MCF 10A (cell line): ENCODE measurements at regions not wholly inside any gene's neighbourhood (a gene's known extent, or its start where the extent isn't known, plus 50 kb on each side); places are given as distances from the start of the nearest gene placed in this dataset.

Experiments used
- BruUV-seq: library from RNA; stranded (reverse); fragments of 400-500 nt; replicated peaks from 2 replicates; lab custom pipeline; 2021; lab: Mats Ljungman, UMichigan
- CTCF ChIA-PET: fragments of 300-600 bp; sonication (Branson Sonifier 250); formaldehyde crosslinking; extraction: SDS; loops from one replicate; lab custom pipeline; 2021; ENCODE audit warnings: antibody characterized with exemption, inconsistent platforms; lab: Yijun Ruan, JAX
- POLR2A ChIA-PET: fragments of 300-600, 350-650 bp; sonication (Branson Sonifier 250); formaldehyde crosslinking; extraction: SDS; loops from one replicate; lab custom pipeline; 2020; ENCODE audit warnings: antibody characterized with exemption, inconsistent platforms; lab: Yijun Ruan, JAX
- DNase-seq: peaks from one replicate; pipeline ENCODE4 v3.0.0-alpha.2; 2018; ENCODE audit not compliant: unreplicated experiment
- H3K27ac Mint-ChIP-seq: one replicate; pipeline ENCODE4 v1.8.0; 2022; ENCODE audit warnings: mild to moderate bottlenecking, low read depth, mixed read lengths; ENCODE audit not compliant: unreplicated experiment
- H3K27me3 Mint-ChIP-seq: one replicate; pipeline ENCODE4 v1.8.0; 2022; ENCODE audit warnings: mixed read lengths; ENCODE audit not compliant: insufficient read depth, unreplicated experiment
- H3K36me3 Mint-ChIP-seq: one replicate; pipeline ENCODE4 v1.8.0; 2022; ENCODE audit warnings: mild to moderate bottlenecking, moderate library complexity, mixed read lengths; ENCODE audit not compliant: insufficient read depth, unreplicated experiment
- H3K4me1 Mint-ChIP-seq: one replicate; pipeline ENCODE4 v1.8.0; 2022; ENCODE audit warnings: mixed read lengths; ENCODE audit not compliant: insufficient read depth, unreplicated experiment
- H3K4me3 Mint-ChIP-seq: one replicate; pipeline ENCODE4 v1.8.0; 2022; ENCODE audit warnings: mild to moderate bottlenecking, moderate library complexity, mixed read lengths; ENCODE audit not compliant: unreplicated experiment
- H3K9me3 Mint-ChIP-seq: one replicate; pipeline ENCODE4 v1.8.0; 2022; ENCODE audit warnings: mixed read lengths; ENCODE audit not compliant: unreplicated experiment
- intact Hi-C: fragments of 100-400 bp; cut with micrococcal nuclease; formaldehyde crosslinking; loops from 2 replicates; pipeline ENCODE4 v1.14.1; 2022
- TF ChIP-seq, protein P1 (sequence below): fragments of 200-600 bp; IDR thresholded peaks from one replicate; pipeline ENCODE4 v1.8.0; 2022; ENCODE audit warnings: antibody characterized with exemption, mild to moderate bottlenecking; ENCODE audit not compliant: unreplicated experiment

- Mint-ChIP-seq H3K9me3 (peaks cover 19% of the 10 kb centered on the region), H3K4me1 (peaks cover 4% of the 10 kb centered on the region), H3K27ac (no peak overlapping the region), H3K4me3 (no peak overlapping the region), H3K27me3 (no peaks in the 10 kb centered on the region), H3K36me3 (no peaks in the 10 kb centered on the region)
- DNase-seq = no peak
- no TSS peak for BruUV-seq
- intact Hi-C loops = no loop called here
- ChIA-PET CTCF (interaction anchor here (0.7 to 0.8 kb wide), 2 partner anchors 274 to 485 kb away, joined by 3 read pairs; no protein-coding TSS in a partner anchor), POLR2A (interaction anchor here (0.9 kb wide), 1 partner anchor 88 kb away, joined by 3 read pairs; no protein-coding TSS in a partner anchor)
- TF ChIP-seq, protein P1, sequence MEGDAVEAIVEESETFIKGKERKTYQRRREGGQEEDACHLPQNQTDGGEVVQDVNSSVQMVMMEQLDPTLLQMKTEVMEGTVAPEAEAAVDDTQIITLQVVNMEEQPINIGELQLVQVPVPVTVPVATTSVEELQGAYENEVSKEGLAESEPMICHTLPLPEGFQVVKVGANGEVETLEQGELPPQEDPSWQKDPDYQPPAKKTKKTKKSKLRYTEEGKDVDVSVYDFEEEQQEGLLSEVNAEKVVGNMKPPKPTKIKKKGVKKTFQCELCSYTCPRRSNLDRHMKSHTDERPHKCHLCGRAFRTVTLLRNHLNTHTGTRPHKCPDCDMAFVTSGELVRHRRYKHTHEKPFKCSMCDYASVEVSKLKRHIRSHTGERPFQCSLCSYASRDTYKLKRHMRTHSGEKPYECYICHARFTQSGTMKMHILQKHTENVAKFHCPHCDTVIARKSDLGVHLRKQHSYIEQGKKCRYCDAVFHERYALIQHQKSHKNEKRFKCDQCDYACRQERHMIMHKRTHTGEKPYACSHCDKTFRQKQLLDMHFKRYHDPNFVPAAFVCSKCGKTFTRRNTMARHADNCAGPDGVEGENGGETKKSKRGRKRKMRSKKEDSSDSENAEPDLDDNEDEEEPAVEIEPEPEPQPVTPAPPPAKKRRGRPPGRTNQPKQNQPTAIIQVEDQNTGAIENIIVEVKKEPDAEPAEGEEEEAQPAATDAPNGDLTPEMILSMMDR = no peak
Observed at GRCh38 chr18:33818145-33818544, 240.1 kb downstream of the ASXL3 start.

DNA sequence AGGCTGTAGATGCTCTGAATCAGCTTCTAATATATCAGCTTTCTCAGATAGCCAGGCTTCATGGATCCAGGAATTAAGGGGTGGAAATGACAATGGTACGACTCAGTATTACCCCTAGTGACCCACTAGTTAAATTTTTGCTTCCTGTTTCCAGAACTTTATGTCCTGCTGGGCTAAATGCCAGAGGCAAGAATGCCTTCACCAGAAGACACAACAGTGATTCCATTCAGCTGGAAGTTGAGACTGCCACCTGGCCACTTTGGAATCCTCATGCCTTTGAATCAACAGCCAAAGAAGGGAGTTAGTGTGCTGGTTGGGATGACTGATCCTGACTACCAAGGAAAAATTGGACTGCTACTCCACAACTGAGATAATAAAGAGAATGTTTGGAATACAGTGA lies 239.1 kb downstream of the ASXL3 start:
- TF ChIP-seq, protein P1 = no peak
- no peak for DNase-seq
- Mint-ChIP-seq H3K27ac (no peak overlapping the region), H3K4me1 (peaks cover 4% of the 10 kb centered on the region), H3K27me3 (no peaks in the 10 kb centered on the region), H3K9me3 (peaks cover 12% of the 10 kb centered on the region), H3K4me3 (no peak overlapping the region), H3K36me3 (no peaks in the 10 kb centered on the region)
- intact Hi-C loops = no loop called here
- ChIA-PET CTCF (interaction anchor here (0.7 kb wide), 1 partner anchor 9 kb away, joined by 3 read pairs; no protein-coding TSS in a partner anchor), POLR2A (no interaction called here)
- BruUV-seq = no TSS peak

- no peak overlapping the region for H3K4me3 Mint-ChIP-seq
- H3K27me3 Mint-ChIP-seq = no peaks in the 10 kb centered on the region
- peaks cover 18% of the 10 kb centered on the region for H3K9me3 Mint-ChIP-seq
- no peak for DNase-seq
- TF ChIP-seq, protein P1 = no peak
- intact Hi-C loops = no loop called here
- no TSS peak for BruUV-seq
- no peaks in the 10 kb centered on the region for H3K36me3 Mint-ChIP-seq
- CTCF ChIA-PET = no interaction called here
- H3K27ac Mint-ChIP-seq = no peak overlapping the region
- POLR2A ChIA-PET = no interaction called here
- no peaks in the 10 kb centered on the region for H3K4me1 Mint-ChIP-seq
Observed at GRCh38 chr18:33814546-33814945, 236.5 kb downstream of the ASXL3 start.

DNA sequence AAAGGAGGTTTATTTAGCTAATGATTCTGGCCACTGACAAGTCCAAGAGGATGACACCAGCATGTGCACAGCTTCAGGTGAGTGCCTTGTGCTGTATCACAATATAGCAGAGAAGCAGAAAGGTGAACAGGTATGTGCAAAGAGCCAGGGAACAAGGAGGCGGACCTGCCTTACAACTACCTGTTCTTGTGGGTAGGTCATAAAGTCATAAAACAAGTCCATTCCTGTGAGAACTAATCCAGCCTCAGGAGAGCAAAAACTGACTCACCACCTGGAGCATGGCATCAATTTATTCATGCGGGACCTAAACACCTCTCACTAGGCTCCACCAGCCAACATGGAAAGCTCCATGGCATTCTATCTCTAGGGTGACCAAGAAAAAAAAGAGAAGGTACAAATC lies 234.2 kb downstream of the ASXL3 start:
- TF ChIP-seq, protein P1 = no peak
- Mint-ChIP-seq H3K27me3 (no peaks in the 10 kb centered on the region), H3K36me3 (no peaks in the 10 kb centered on the region), H3K4me1 (no peaks in the 10 kb centered on the region), H3K4me3 (no peak overlapping the region), H3K9me3 (peaks cover 9% of the 10 kb centered on the region), H3K27ac (no peak overlapping the region)
- ChIA-PET CTCF (interaction anchor here (0.7 kb wide), 1 partner anchor 17 kb away, joined by 3 read pairs; no protein-coding TSS in a partner anchor), POLR2A (interaction anchor here (0.6 kb wide), 1 partner anchor 644 kb away, joined by 3 read pairs; no protein-coding TSS in a partner anchor)
- DNase-seq = peak; percentile 62
- intact Hi-C loops = no loop called here
- BruUV-seq = no TSS peak
